Suprapubic skin (tissue), 4 donors: ENCODE measurements at regions not wholly inside any gene's neighbourhood (a gene's known extent, or its start where the extent isn't known, plus 50 kb on each side); places are given as distances from the start of the nearest gene placed in this dataset.
"Not testable (repeated sequence)": the region's sequence is repeated elsewhere in the genome, so short reads cannot be mapped to it uniquely, and the experiment has no call there.

Experiments
- CTCF ChIP-seq, 2 donors: fragments of 200-600 bp in 1 of 2; fragments of 450-650 bp in 1 of 2; sonication (generic) in 1 of 2; IDR thresholded peaks; one replicate each; pipeline ENCODE4 v1.5.1; 2016 to 2019; ENCODE audit warnings: antibody characterized with exemption in 2 of 2, mild to moderate bottlenecking in 1 of 2, moderate library complexity in 1 of 2
- EP300 ChIP-seq: sonication (generic); formaldehyde crosslinking; IDR thresholded peaks from one replicate; pipeline ENCODE4 v1.6.1; 2017; ENCODE audit warnings: antibody characterized with exemption
- POLR2AphosphoS5 ChIP-seq, 3 donors: sonication (generic); formaldehyde crosslinking; IDR thresholded peaks; one replicate each; pipeline ENCODE4 v1.6.1; 2017; ENCODE audit warnings: antibody characterized with exemption in 3 of 3

- TF ChIP-seq CTCF (IDR thresholded peaks at IDR 0.05); EP300; POLR2AphosphoS5 (IDR thresholded peaks at IDR 0.05): not testable (repeated sequence)
These were observed 2681.5 kb upstream of the DEFB115 start for GRCh38 chr20:28575991-28576390.
